ENCODE measurements at regions not wholly inside any gene's neighbourhood (a gene's known extent, or its start where the extent isn't known, plus 50 kb on each side); places are given as distances from the start of the nearest gene placed in this dataset.

GRCh38 chr1:213530611-213531320 lies 457.0 kb upstream of the PROX1 start:
- Histone ChIP-seq H2BK5ac (ENCODE audit: low read depth, low read length, poor library complexity, severe bottlenecking) (no peak overlapping the region), H3K18ac (ENCODE audit: low read depth, low read length) (no peak overlapping the region), H3K9me3 (ENCODE audit: control insufficient read depth, insufficient read depth, low read length) (peaks cover 10% of the 10 kb centered on the region), H3K4me1 (ENCODE audit: control insufficient read depth, insufficient read depth, low read length) (no peaks in the 10 kb centered on the region), H3K9ac (ENCODE audit: low read depth, low read length) (no peak overlapping the region), H3K36me3 (ENCODE audit: control insufficient read depth, insufficient read depth, low read length) (no peaks in the 10 kb centered on the region), H4K20me1 (ENCODE audit: insufficient read depth, low read length) (no peaks in the 10 kb centered on the region), H2AK5ac (ENCODE audit: low read depth, low read length) (no peak overlapping the region), H3K9me1 (ENCODE audit: insufficient read depth, low read length) (no peaks in the 10 kb centered on the region), H4K91ac (ENCODE audit: insufficient read depth, low read depth, low read length) (no peak overlapping the region), H3K23ac (ENCODE audit: low read depth, low read length) (no peak overlapping the region), H2BK15ac (ENCODE audit: low read depth, low read length) (no peak overlapping the region), H2AK9ac (replicated peaks; ENCODE audit: low read depth, low read length, poor library complexity) (no peak overlapping the region), H2AFZ (replicated peaks; ENCODE audit: low read length, poor library complexity) (no peak overlapping the region), H3K27me3 (ENCODE audit: control insufficient read depth, insufficient read depth, low read length) (no peaks in the 10 kb centered on the region), H3K4me3 (ENCODE audit: insufficient read depth, low read depth, low read length) (no peak overlapping the region), H2BK20ac (ENCODE audit: low read depth, low read length) (no peak overlapping the region), H3K4me2 (ENCODE audit: low read depth, low read length) (no peak overlapping the region), H3K4ac (ENCODE audit: low read depth, low read length) (no peak overlapping the region), H4K8ac (ENCODE audit: low read depth in 2 of 2, low read length in 2 of 2) (no peak overlapping the region), H2BK120ac (ENCODE audit: low read depth, low read length) (no peak overlapping the region), H3K56ac (ENCODE audit: extremely low read depth, insufficient read depth, low read length) (no peak overlapping the region), H4K5ac (ENCODE audit: low read depth, low read length) (no peak overlapping the region), H3K27ac (ENCODE audit: insufficient read depth, low read length) (no peak overlapping the region), H3K79me1 (ENCODE audit: low read depth in 1 of 2, low read length in 2 of 2) (no peaks in the 10 kb centered on the region), H3K14ac (replicated peaks; ENCODE audit: low read depth, low read length) (no peak overlapping the region)
- POLR2A ChIA-PET (ENCODE audit: unreplicated experiment), result no interaction called here
- WGBS, 2 experiments (ENCODE audit: extremely low coverage in 2 of 2, insufficient read length in 1 of 2), result 14% methylated on average over 1 of the region's 4 CpGs; no CpG with 5 or more reads in 1 of the 2 experiments
- dilution Hi-C loops (cut with HindIII; ENCODE audit: low sequenced_read_pairs, unreplicated experiment), result no loop called here
- TF ChIP-seq FOS (IDR thresholded peaks at IDR 0.05; ENCODE audit: low read depth, low read length), result no peak
- in situ Hi-C loops (cut with MboI; ENCODE audit: low sequenced_read_pairs), result no loop called here
- BruUV-seq (replicated peaks), result no TSS peak
- intact Hi-C loops (cut with micrococcal nuclease), result no loop called here
- CTCF ChIA-PET, result no interaction called here
- DNase-seq, result no peak
- no peak for ATAC-seq (ENCODE audit: low read depth)

Measured in IMR-90 (cell line).